GM21619 (cell line): ENCODE measurements at regions not wholly inside any gene's neighbourhood (a gene's known extent, or its start where the extent isn't known, plus 50 kb on each side); places are given as distances from the start of the nearest gene placed in this dataset.

Source experiments
- ATAC-seq: cut with Tn5 transposase; IDR thresholded peaks from one replicate; pipeline ENCODE4 v1.9.1; 2021; ENCODE audit not compliant: unreplicated experiment

- no peak for ATAC-seq
Observed at GRCh38 chr13:31441800-31442510, 242.2 kb downstream of the B3GLCT start.

GRCh38 chr13:31442571-31442970 is 242.8 kb downstream of the B3GLCT start:
- ATAC-seq = no peak

GRCh38 chr13:31444266-31444856 is 244.6 kb downstream of the B3GLCT start:
- no peak for ATAC-seq

GRCh38 chr13:31452525-31452924 is 252.8 kb downstream of the B3GLCT start:
- no peak for ATAC-seq

GRCh38 chr13:31455581-31455980 is 255.8 kb downstream of the B3GLCT start:
- no peak for ATAC-seq

GRCh38 chr13:31456056-31456455 is 256.3 kb downstream of the B3GLCT start:
- no peak for ATAC-seq

- ATAC-seq = no peak
Observed at GRCh38 chr13:31460061-31460460, 260.3 kb downstream of the B3GLCT start.

GRCh38 chr13:31461923-31462322 is 262.1 kb downstream of the B3GLCT start:
- ATAC-seq = no peak

- ATAC-seq = no peak
Observed at GRCh38 chr13:31462766-31463165, 263.0 kb downstream of the B3GLCT start.

GRCh38 chr13:31468114-31468902 is 268.5 kb downstream of the B3GLCT start:
- ATAC-seq = no peak

- ATAC-seq = no peak
Observed at GRCh38 chr13:31469377-31469776, 269.6 kb downstream of the B3GLCT start.

GRCh38 chr13:31476266-31476665 is 263.1 kb upstream of the RXFP2 start:
- no peak for ATAC-seq

- ATAC-seq = no peak
Observed at GRCh38 chr13:31476753-31477152, 262.6 kb upstream of the RXFP2 start.

- ATAC-seq = no peak
Observed at GRCh38 chr13:31477961-31478360, 261.4 kb upstream of the RXFP2 start.

- ATAC-seq = no peak
Observed at GRCh38 chr13:31485183-31485582, 254.1 kb upstream of the RXFP2 start.

- no peak for ATAC-seq
Observed at GRCh38 chr13:31485651-31486051, 253.7 kb upstream of the RXFP2 start.

GRCh38 chr13:31495336-31495735 is 244.0 kb upstream of the RXFP2 start:
- ATAC-seq = no peak

- ATAC-seq = no peak
Observed at GRCh38 chr13:31499274-31499673, 240.1 kb upstream of the RXFP2 start.

GRCh38 chr13:31503626-31504025 is 235.7 kb upstream of the RXFP2 start:
- ATAC-seq = no peak

- ATAC-seq = no peak
Observed at GRCh38 chr13:31504918-31505317, 234.4 kb upstream of the RXFP2 start.

GRCh38 chr13:31512331-31512730 is 227.0 kb upstream of the RXFP2 start:
- no peak for ATAC-seq

- ATAC-seq = no peak
Observed at GRCh38 chr13:31514932-31515331, 224.4 kb upstream of the RXFP2 start.
